ENCODE measurements at regions not wholly inside any gene's neighbourhood (a gene's known extent, or its start where the extent isn't known, plus 50 kb on each side); places are given as distances from the start of the nearest gene placed in this dataset.

GRCh38 chr1:198391393-198392020 is 149.0 kb downstream of the ATP6V1G3 start:
- Histone ChIP-seq H3K9me3 (ENCODE audit: low read length) (no peaks in the 10 kb centered on the region), H3K4me2 (ENCODE audit: low read length) (no peak overlapping the region), H4K20me1 (ENCODE audit: insufficient read depth, low read length) (no peaks in the 10 kb centered on the region), H3K36me3 (ENCODE audit: insufficient read depth, low read length) (no peaks in the 10 kb centered on the region), H2AFZ (ENCODE audit: low read length) (no peak overlapping the region), H3K9me2 (ENCODE audit: insufficient read depth, low read length) (no peaks in the 10 kb centered on the region), H3K79me2 (ENCODE audit: insufficient read depth, low read depth, low read length) (no peaks in the 10 kb centered on the region), H3K4me1 (ENCODE audit: insufficient read depth, low read length, poor library complexity, severe bottlenecking) (peaks cover 3% of the 10 kb centered on the region), H3K27ac (ENCODE audit: low read depth, low read length, poor library complexity, severe bottlenecking) (no peak overlapping the region), H3K4me3 (ENCODE audit: low read depth, low read length, poor library complexity, severe bottlenecking) (no peak overlapping the region)
- intact Hi-C loops (cut with micrococcal nuclease; ENCODE audit: unreplicated experiment): no loop called here
- POLR2A ChIA-PET: interaction anchor here (0.6 to 1.1 kb wide), 6 partner anchors 13 to 132 kb away, joined by 3 to 4 read pairs (median 3); no protein-coding TSS in a partner anchor
- no peak for DNase-seq (ENCODE audit: low spot score)
- BruUV-seq (replicated peaks): no TSS peak
- no peak for TF ChIP-seq EZH2phosphoT487 (IDR thresholded peaks at IDR 0.05; ENCODE audit: borderline replicate concordance, low read depth, low read length)
- TF ChIP-seq CTCF (conservative IDR thresholded peaks at IDR 0.05; ENCODE audit: low read length): no peak
- CTCF ChIA-PET (ENCODE audit: unreplicated experiment): interaction anchor here (0.5 kb wide), 1 partner anchor 80 kb away, joined by 3 read pairs; no protein-coding TSS in a partner anchor

- no peak for DNase-seq (ENCODE audit: low spot score)
- H3K79me2 ChIP-seq (ENCODE audit: insufficient read depth, low read depth, low read length): no peaks in the 10 kb centered on the region
- BruUV-seq (replicated peaks): no TSS peak
- no peak overlapping the region for H3K4me3 ChIP-seq (ENCODE audit: low read depth, low read length, poor library complexity, severe bottlenecking)
- no peak overlapping the region for H3K27ac ChIP-seq (ENCODE audit: low read depth, low read length, poor library complexity, severe bottlenecking)
- no peak for TF ChIP-seq CTCF (conservative IDR thresholded peaks at IDR 0.05; ENCODE audit: low read length)
- TF ChIP-seq EZH2phosphoT487 (IDR thresholded peaks at IDR 0.05; ENCODE audit: borderline replicate concordance, low read depth, low read length): no peak
- H4K20me1 ChIP-seq (ENCODE audit: insufficient read depth, low read length): no peaks in the 10 kb centered on the region
- H3K9me2 ChIP-seq (ENCODE audit: insufficient read depth, low read length): no peaks in the 10 kb centered on the region
- H3K4me2 ChIP-seq (ENCODE audit: low read length): no peak overlapping the region
- peaks cover 3% of the 10 kb centered on the region for H3K4me1 ChIP-seq (ENCODE audit: insufficient read depth, low read length, poor library complexity, severe bottlenecking)
- no peaks in the 10 kb centered on the region for H3K9me3 ChIP-seq (ENCODE audit: low read length)
- intact Hi-C loops (cut with micrococcal nuclease; ENCODE audit: unreplicated experiment): no loop called here
- POLR2A ChIA-PET: interaction anchor here (1.1 kb wide), 1 partner anchor 9 kb away, joined by 3 read pairs; no protein-coding TSS in a partner anchor
- no peak overlapping the region for H2AFZ ChIP-seq (ENCODE audit: low read length)
- no peaks in the 10 kb centered on the region for H3K36me3 ChIP-seq (ENCODE audit: insufficient read depth, low read length)
- CTCF ChIA-PET (ENCODE audit: unreplicated experiment): no interaction called here
Observed at GRCh38 chr1:198387587-198387986, 152.9 kb downstream of the ATP6V1G3 start.

GRCh38 chr1:198380275-198380674 is 160.2 kb downstream of the ATP6V1G3 start:
- BruUV-seq (replicated peaks): no TSS peak
- ChIA-PET POLR2A (interaction anchor here (0.7 kb wide), 1 partner anchor 346 kb away, joined by 3 read pairs; no protein-coding TSS in a partner anchor), CTCF (ENCODE audit: unreplicated experiment) (no interaction called here)
- H3K4me2 ChIP-seq (ENCODE audit: low read length): no peak overlapping the region
- H3K4me3 ChIP-seq (ENCODE audit: low read depth, low read length, poor library complexity, severe bottlenecking): no peak overlapping the region
- no peaks in the 10 kb centered on the region for H3K36me3 ChIP-seq (ENCODE audit: insufficient read depth, low read length)
- no peak overlapping the region for H3K27ac ChIP-seq (ENCODE audit: low read depth, low read length, poor library complexity, severe bottlenecking)
- intact Hi-C loops (cut with micrococcal nuclease; ENCODE audit: unreplicated experiment): no loop called here
- TF ChIP-seq EZH2phosphoT487 (IDR thresholded peaks at IDR 0.05; ENCODE audit: borderline replicate concordance, low read depth, low read length) (no peak), CTCF (conservative IDR thresholded peaks at IDR 0.05; ENCODE audit: low read length) (no peak)
- no peaks in the 10 kb centered on the region for H3K79me2 ChIP-seq (ENCODE audit: insufficient read depth, low read depth, low read length)
- no peaks in the 10 kb centered on the region for H3K9me2 ChIP-seq (ENCODE audit: insufficient read depth, low read length)
- no peaks in the 10 kb centered on the region for H3K4me1 ChIP-seq (ENCODE audit: insufficient read depth, low read length, poor library complexity, severe bottlenecking)
- no peak for DNase-seq (ENCODE audit: low spot score)
- H2AFZ ChIP-seq (ENCODE audit: low read length): no peak overlapping the region
- no peaks in the 10 kb centered on the region for H3K9me3 ChIP-seq (ENCODE audit: low read length)
- no peaks in the 10 kb centered on the region for H4K20me1 ChIP-seq (ENCODE audit: insufficient read depth, low read length)

Data from OCI-LY7 (cell line).